ENCODE measurements at regions not wholly inside any gene's neighbourhood (a gene's known extent, or its start where the extent isn't known, plus 50 kb on each side); places are given as distances from the start of the nearest gene placed in this dataset.
"Not testable (repeated sequence)": the region's sequence is repeated elsewhere in the genome, so short reads cannot be mapped to it uniquely, and the experiment has no call there.

- H3K9ac ChIP-seq (ENCODE audit: low read depth in 1 of 3, low read length in 3 of 3): no peak overlapping the region
These were observed 75.2 kb upstream of the ADTRP start for GRCh38 chr6:11853678-11854407.

GRCh38 chr6:11852061-11852651 lies 73.6 kb upstream of the ADTRP start:
- Histone ChIP-seq H3K27me3 (ENCODE audit: control insufficient read depth in 3 of 3, insufficient read depth in 3 of 3, low read length in 3 of 3) (no peaks in the 10 kb centered on the region), H3K4me1 (ENCODE audit: control insufficient read depth in 3 of 3, insufficient read depth in 3 of 3, low read length in 3 of 3) (peaks cover 0 to 8% (median 6%) of the 10 kb centered on the region in 3 donors), H3K9me3 (ENCODE audit: control insufficient read depth in 3 of 3, low read length in 3 of 3) (no peaks in the 10 kb centered on the region), H3K4me3 (ENCODE audit: low read length in 3 of 3) (peak overlapping the region; percentile 29 to 63 (median 59)), H3K27ac (ENCODE audit: low read depth, low read length) (no peak overlapping the region), H3K36me3 (ENCODE audit: control insufficient read depth in 3 of 3, insufficient read depth in 3 of 3, low read length in 3 of 3) (no peaks in the 10 kb centered on the region), H3K9ac (ENCODE audit: low read depth in 1 of 3, low read length in 3 of 3) (peak overlapping the region in 2 of 3 donors; percentile 40 to 44)

More at GRCh38 chr6:11853678-11854407, 75.2 kb upstream of the ADTRP start:
- Histone ChIP-seq H3K27ac (ENCODE audit: low read depth, low read length) (no peak overlapping the region), H3K4me1 (ENCODE audit: control insufficient read depth in 3 of 3, insufficient read depth in 3 of 3, low read length in 3 of 3) (peaks cover 0 to 8% (median 6%) of the 10 kb centered on the region in 3 donors), H3K9me3 (ENCODE audit: control insufficient read depth in 3 of 3, low read length in 3 of 3) (no peaks in the 10 kb centered on the region), H3K36me3 (ENCODE audit: control insufficient read depth in 3 of 3, insufficient read depth in 3 of 3, low read length in 3 of 3) (no peaks in the 10 kb centered on the region), H3K27me3 (ENCODE audit: control insufficient read depth in 3 of 3, insufficient read depth in 3 of 3, low read length in 3 of 3) (no peaks in the 10 kb centered on the region), H3K4me3 (ENCODE audit: low read length in 3 of 3) (no peak overlapping the region)

- Histone ChIP-seq H3K9ac (ENCODE audit: low read depth in 1 of 3, low read length in 3 of 3) (no peak overlapping the region), H3K27me3 (ENCODE audit: control insufficient read depth in 3 of 3, insufficient read depth in 3 of 3, low read length in 3 of 3) (no peaks in the 10 kb centered on the region), H3K27ac (ENCODE audit: low read depth, low read length) (no peak overlapping the region), H3K36me3 (ENCODE audit: control insufficient read depth in 3 of 3, insufficient read depth in 3 of 3, low read length in 3 of 3) (no peaks in the 10 kb centered on the region), H3K9me3 (ENCODE audit: control insufficient read depth in 3 of 3, low read length in 3 of 3) (no peaks in the 10 kb centered on the region), H3K4me1 (ENCODE audit: control insufficient read depth in 3 of 3, insufficient read depth in 3 of 3, low read length in 3 of 3) (peaks cover 0 to 8% (median 6%) of the 10 kb centered on the region in 3 donors), H3K4me3 (ENCODE audit: low read length in 3 of 3) (peak overlapping the region; percentile 29 to 63 (median 59))
These were observed 72.8 kb upstream of the ADTRP start for GRCh38 chr6:11851387-11851786.

- no peak overlapping the region for H3K9ac ChIP-seq (ENCODE audit: low read depth in 1 of 3, low read length in 3 of 3)
- H3K4me3 ChIP-seq (ENCODE audit: low read length in 3 of 3): no peak overlapping the region
- H3K27me3 ChIP-seq (ENCODE audit: control insufficient read depth in 3 of 3, insufficient read depth in 3 of 3, low read length in 3 of 3): no peaks in the 10 kb centered on the region
- no peaks in the 10 kb centered on the region for H3K9me3 ChIP-seq (ENCODE audit: control insufficient read depth in 3 of 3, low read length in 3 of 3)
- H3K27ac ChIP-seq (ENCODE audit: low read depth, low read length): no peak overlapping the region
- peaks cover 0 to 3% (median 0%) of the 10 kb centered on the region in 3 donors for H3K4me1 ChIP-seq (ENCODE audit: control insufficient read depth in 3 of 3, insufficient read depth in 3 of 3, low read length in 3 of 3)
- H3K36me3 ChIP-seq (ENCODE audit: control insufficient read depth in 3 of 3, insufficient read depth in 3 of 3, low read length in 3 of 3): no peaks in the 10 kb centered on the region
These were observed 70.5 kb upstream of the ADTRP start for GRCh38 chr6:11848852-11849731.

GRCh38 chr6:11848346-11848651 lies 69.7 kb upstream of the ADTRP start:
- Histone ChIP-seq H3K9ac (ENCODE audit: low read depth in 1 of 3, low read length in 3 of 3) (no peak overlapping the region), H3K27me3 (ENCODE audit: control insufficient read depth in 3 of 3, insufficient read depth in 3 of 3, low read length in 3 of 3) (no peaks in the 10 kb centered on the region), H3K9me3 (ENCODE audit: control insufficient read depth in 3 of 3, low read length in 3 of 3) (no peaks in the 10 kb centered on the region), H3K36me3 (ENCODE audit: control insufficient read depth in 3 of 3, insufficient read depth in 3 of 3, low read length in 3 of 3) (no peaks in the 10 kb centered on the region), H3K4me3 (ENCODE audit: low read length in 3 of 3) (no peak overlapping the region), H3K4me1 (ENCODE audit: control insufficient read depth in 3 of 3, insufficient read depth in 3 of 3, low read length in 3 of 3) (peaks cover 0 to 3% (median 0%) of the 10 kb centered on the region in 3 donors), H3K27ac (ENCODE audit: low read depth, low read length) (no peak overlapping the region)

GRCh38 chr6:11847515-11848345 lies 69.1 kb upstream of the ADTRP start:
- Histone ChIP-seq H3K36me3 (ENCODE audit: control insufficient read depth in 3 of 3, insufficient read depth in 3 of 3, low read length in 3 of 3) (no peaks in the 10 kb centered on the region), H3K4me1 (ENCODE audit: control insufficient read depth in 3 of 3, insufficient read depth in 3 of 3, low read length in 3 of 3) (peaks cover 0 to 3% (median 0%) of the 10 kb centered on the region in 3 donors), H3K27ac (ENCODE audit: low read depth, low read length) (no peak overlapping the region), H3K27me3 (ENCODE audit: control insufficient read depth in 3 of 3, insufficient read depth in 3 of 3, low read length in 3 of 3) (no peaks in the 10 kb centered on the region), H3K4me3 (ENCODE audit: low read length in 3 of 3) (no peak overlapping the region), H3K9ac (ENCODE audit: low read depth in 1 of 3, low read length in 3 of 3) (no peak overlapping the region), H3K9me3 (ENCODE audit: control insufficient read depth in 3 of 3, low read length in 3 of 3) (no peaks in the 10 kb centered on the region)

GRCh38 chr6:11847068-11847467 lies 68.5 kb upstream of the ADTRP start:
- H3K27me3 ChIP-seq (ENCODE audit: control insufficient read depth in 3 of 3, insufficient read depth in 3 of 3, low read length in 3 of 3); H3K4me1 ChIP-seq (ENCODE audit: control insufficient read depth in 3 of 3, insufficient read depth in 3 of 3, low read length in 3 of 3); H3K9ac ChIP-seq (ENCODE audit: low read depth in 1 of 3, low read length in 3 of 3); H3K4me3 ChIP-seq (ENCODE audit: low read length in 3 of 3); H3K36me3 ChIP-seq (ENCODE audit: control insufficient read depth in 3 of 3, insufficient read depth in 3 of 3, low read length in 3 of 3); H3K9me3 ChIP-seq (ENCODE audit: control insufficient read depth in 3 of 3, low read length in 3 of 3); H3K27ac ChIP-seq (ENCODE audit: low read depth, low read length): not testable (repeated sequence)

GRCh38 chr6:11845664-11846577 lies 67.3 kb upstream of the ADTRP start:
- H3K36me3 ChIP-seq (ENCODE audit: control insufficient read depth in 3 of 3, insufficient read depth in 3 of 3, low read length in 3 of 3): no peaks in the 10 kb centered on the region
- no peak overlapping the region for H3K4me3 ChIP-seq (ENCODE audit: low read length in 3 of 3)
- H3K9me3 ChIP-seq (ENCODE audit: control insufficient read depth in 3 of 3, low read length in 3 of 3): no peaks in the 10 kb centered on the region
- H3K27ac ChIP-seq (ENCODE audit: low read depth, low read length): no peak overlapping the region
- H3K9ac ChIP-seq (ENCODE audit: low read depth in 1 of 3, low read length in 3 of 3): no peak overlapping the region
- H3K27me3 ChIP-seq (ENCODE audit: control insufficient read depth in 3 of 3, insufficient read depth in 3 of 3, low read length in 3 of 3): no peaks in the 10 kb centered on the region
- H3K4me1 ChIP-seq (ENCODE audit: control insufficient read depth in 3 of 3, insufficient read depth in 3 of 3, low read length in 3 of 3): no peaks in the 10 kb centered on the region

GRCh38 chr6:11842795-11843194 lies 64.2 kb upstream of the ADTRP start:
- not testable (repeated sequence) for H3K27me3 ChIP-seq (ENCODE audit: control insufficient read depth in 3 of 3, insufficient read depth in 3 of 3, low read length in 3 of 3); H3K27ac ChIP-seq (ENCODE audit: low read depth, low read length); H3K36me3 ChIP-seq (ENCODE audit: control insufficient read depth in 3 of 3, insufficient read depth in 3 of 3, low read length in 3 of 3); H3K4me1 ChIP-seq (ENCODE audit: control insufficient read depth in 3 of 3, insufficient read depth in 3 of 3, low read length in 3 of 3); H3K4me3 ChIP-seq (ENCODE audit: low read length in 3 of 3); H3K9ac ChIP-seq (ENCODE audit: low read depth in 1 of 3, low read length in 3 of 3); H3K9me3 ChIP-seq (ENCODE audit: control insufficient read depth in 3 of 3, low read length in 3 of 3)

Data from skeletal muscle tissue (tissue), 3 donors.